Neural cell (in vitro differentiated cells): ENCODE measurements at regions not wholly inside any gene's neighbourhood (a gene's known extent, or its start where the extent isn't known, plus 50 kb on each side); places are given as distances from the start of the nearest gene placed in this dataset.

Experiments used
- CTCF ChIP-seq: fragments of 450-650 bp; IDR thresholded peaks from 2 replicates; pipeline ENCODE4 v1.5.1; 2014; ENCODE audit warnings: antibody characterized with exemption, mild to moderate bottlenecking, moderate library complexity; ENCODE audit not compliant: poor library complexity, severe bottlenecking
- EZH2 ChIP-seq: fragments of 200-600, 300-800 bp; shearing (Covaris generic), sonication (generic); IDR thresholded peaks from 2 replicates; pipeline ENCODE4 v1.6.1; 2014; ENCODE audit warnings: antibody characterized with exemption, low read length, borderline replicate concordance, mild to moderate bottlenecking; ENCODE audit not compliant: insufficient read depth, poor library complexity, severe bottlenecking
- MXI1 ChIP-seq: fragments of 450-650 bp; conservative IDR thresholded peaks from 2 replicates; pipeline ENCODE4 v1.6.1; 2014; ENCODE audit warnings: antibody characterized with exemption, mild to moderate bottlenecking; ENCODE audit not compliant: poor library complexity, severe bottlenecking
- POLR2AphosphoS5 ChIP-seq: IDR thresholded peaks from 2 replicates; pipeline ENCODE4 v1.6.1; 2012
- REST ChIP-seq: IDR thresholded peaks from 2 replicates; pipeline ENCODE4 v1.6.1; 2012; ENCODE audit warnings: borderline replicate concordance
- SMC3 ChIP-seq: fragments of 450-650 bp; conservative IDR thresholded peaks from 2 replicates; pipeline ENCODE4 v1.6.1; 2014; ENCODE audit warnings: antibody characterized with exemption, mild to moderate bottlenecking, moderate library complexity; ENCODE audit not compliant: poor library complexity
- TAF1 ChIP-seq: IDR thresholded peaks from 2 replicates; pipeline ENCODE4 v1.6.1; 2012; ENCODE audit warnings: low read depth

GRCh38 chrX:34470507-34470906, 186.6 kb downstream of the TMEM47 start:
- no peak for TF ChIP-seq EZH2
- TF ChIP-seq CTCF, result no peak
- TF ChIP-seq REST, result no peak
- TF ChIP-seq SMC3, result no peak
- no peak for TF ChIP-seq TAF1
- TF ChIP-seq POLR2AphosphoS5, result no peak
- TF ChIP-seq MXI1, result no peak
